ENCODE measurements at regions not wholly inside any gene's neighbourhood (a gene's known extent, or its start where the extent isn't known, plus 50 kb on each side); places are given as distances from the start of the nearest gene placed in this dataset.

DNA sequence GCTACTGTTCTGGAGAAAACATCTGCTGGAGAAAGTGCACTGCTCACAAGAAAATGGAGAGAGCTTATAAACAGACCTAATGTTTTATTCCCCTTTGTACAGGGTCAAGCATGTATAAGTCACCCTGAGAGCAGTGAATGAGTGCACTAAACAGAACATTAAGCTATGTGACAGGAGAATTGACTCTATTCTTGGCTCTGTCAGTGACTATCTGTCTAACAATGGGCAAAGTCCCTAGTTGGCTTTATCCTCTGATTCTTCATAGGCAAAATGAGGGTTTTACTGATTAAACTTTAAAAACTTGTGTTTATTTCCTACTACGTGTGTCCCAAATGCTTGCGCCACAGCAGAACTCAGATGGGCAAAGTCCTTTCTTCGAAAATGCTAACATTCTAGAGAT, 655.1 kb upstream of the SLC39A10 start:
- intact Hi-C loops (cut with micrococcal nuclease): no loop called here
- Histone ChIP-seq H3K27me3 (replicated peaks in 1 of 4; ENCODE audit: control extremely low read depth in 1 of 4, control insufficient read depth in 3 of 4, insufficient read depth in 4 of 4, low read length in 3 of 4) (no peaks in the 10 kb centered on the region), H3K9ac (ENCODE audit: low read length) (no peak overlapping the region), H3K79me2 (ENCODE audit: control insufficient read depth, insufficient read depth, low read length) (no peaks in the 10 kb centered on the region), H3K27ac (ENCODE audit: low read length in 2 of 2) (no peak overlapping the region), H3K9me3 (ENCODE audit: control extremely low read depth in 1 of 3, control insufficient read depth in 2 of 3, insufficient read depth in 1 of 3, low read length in 2 of 3) (no peaks in the 10 kb centered on the region), H2AFZ (ENCODE audit: insufficient read depth, low read depth, low read length, poor library complexity, severe bottlenecking) (no peak overlapping the region), H3K4me2 (replicated peaks; ENCODE audit: low read depth, low read length, poor library complexity, severe bottlenecking) (no peak overlapping the region), H4K20me1 (ENCODE audit: control insufficient read depth, insufficient read depth, low read length, poor library complexity, severe bottlenecking) (no peaks in the 10 kb centered on the region), H3K4me3 (ENCODE audit: control extremely low read depth in 1 of 5, extremely low read depth in 1 of 5, insufficient read depth in 1 of 5, low read depth in 2 of 5, low read length in 4 of 5) (no peak overlapping the region), H3K4me1 (ENCODE audit: control insufficient read depth in 2 of 2, insufficient read depth in 2 of 2, low read length in 2 of 2) (no peaks in the 10 kb centered on the region), H3K36me3 (replicated peaks in 1 of 2; ENCODE audit: control extremely low read depth in 1 of 2, control insufficient read depth in 1 of 2, extremely low read depth in 1 of 2, insufficient read depth in 2 of 2, low read length in 1 of 2) (no peaks in the 10 kb centered on the region)
- ChIA-PET POLR2A (no interaction called here), CTCF (no interaction called here)
- ATAC-seq (ENCODE audit: low read depth) (no peak), DNase-seq (no peak)
- Mint-ChIP-seq H3K27ac (no peak overlapping the region), H3K27me3 (no peaks in the 10 kb centered on the region), H3K4me3 (no peak overlapping the region), H3K4me1 (no peaks in the 10 kb centered on the region), H3K9me3 (ENCODE audit: insufficient read depth) (no peaks in the 10 kb centered on the region)
- WGBS (ENCODE audit: insufficient coverage): 100% methylated on average over 1 of the region's 3 CpGs
- TF ChIP-seq CTCF (IDR thresholded peaks at IDR 0.05) (no peak), EZH2 (IDR thresholded peaks at IDR 0.05; ENCODE audit: borderline replicate concordance, insufficient read depth, low read depth, low read length, poor library complexity, severe bottlenecking) (no peak)

GRCh38 chr2:194999771-195000170, 657.3 kb upstream of the SLC39A10 start:
- Mint-ChIP-seq H3K4me3 (no peak overlapping the region), H3K4me1 (no peaks in the 10 kb centered on the region), H3K27me3 (no peaks in the 10 kb centered on the region), H3K27ac (no peak overlapping the region), H3K9me3 (ENCODE audit: insufficient read depth) (no peaks in the 10 kb centered on the region)
- no peak for DNase-seq
- Histone ChIP-seq H3K9me3 (ENCODE audit: control extremely low read depth in 1 of 3, control insufficient read depth in 2 of 3, insufficient read depth in 1 of 3, low read length in 2 of 3) (no peaks in the 10 kb centered on the region), H3K4me2 (replicated peaks; ENCODE audit: low read depth, low read length, poor library complexity, severe bottlenecking) (no peak overlapping the region), H3K9ac (ENCODE audit: low read length) (no peak overlapping the region), H3K79me2 (ENCODE audit: control insufficient read depth, insufficient read depth, low read length) (no peaks in the 10 kb centered on the region), H3K36me3 (replicated peaks in 1 of 2; ENCODE audit: control extremely low read depth in 1 of 2, control insufficient read depth in 1 of 2, extremely low read depth in 1 of 2, insufficient read depth in 2 of 2, low read length in 1 of 2) (no peaks in the 10 kb centered on the region), H3K27ac (ENCODE audit: low read length in 2 of 2) (no peak overlapping the region), H2AFZ (ENCODE audit: insufficient read depth, low read depth, low read length, poor library complexity, severe bottlenecking) (no peak overlapping the region), H3K4me3 (ENCODE audit: control extremely low read depth in 1 of 5, extremely low read depth in 1 of 5, insufficient read depth in 1 of 5, low read depth in 2 of 5, low read length in 4 of 5) (no peak overlapping the region), H3K27me3 (replicated peaks in 1 of 4; ENCODE audit: control extremely low read depth in 1 of 4, control insufficient read depth in 3 of 4, insufficient read depth in 4 of 4, low read length in 3 of 4) (no peaks in the 10 kb centered on the region), H4K20me1 (ENCODE audit: control insufficient read depth, insufficient read depth, low read length, poor library complexity, severe bottlenecking) (no peaks in the 10 kb centered on the region), H3K4me1 (ENCODE audit: control insufficient read depth in 2 of 2, insufficient read depth in 2 of 2, low read length in 2 of 2) (no peaks in the 10 kb centered on the region)
- ATAC-seq (ENCODE audit: low read depth): no peak
- CTCF ChIA-PET: no interaction called here
- WGBS (ENCODE audit: insufficient coverage): 100% methylated on average over 2 of the region's 4 CpGs
- TF ChIP-seq EZH2 (IDR thresholded peaks at IDR 0.05; ENCODE audit: borderline replicate concordance, insufficient read depth, low read depth, low read length, poor library complexity, severe bottlenecking) (no peak), CTCF (IDR thresholded peaks at IDR 0.05) (no peak)
- POLR2A ChIA-PET: no interaction called here
- intact Hi-C loops (cut with micrococcal nuclease): no loop called here

Data from B cell (primary cell).